Esophagus muscularis mucosa (tissue), 4 donors: ENCODE measurements at regions not wholly inside any gene's neighbourhood (a gene's known extent, or its start where the extent isn't known, plus 50 kb on each side); places are given as distances from the start of the nearest gene placed in this dataset.

Experiments used
- CTCF ChIP-seq, 3 experiments: fragments of 200-600 bp in 2 of 3; fragments of 450-650 bp in 1 of 3; sonication (generic) in 2 of 3; IDR thresholded peaks; one replicate each; pipeline ENCODE4 v1.5.1; 2017 to 2019; ENCODE audit warnings: antibody characterized with exemption in 3 of 3, mild to moderate bottlenecking in 2 of 3, moderate library complexity in 1 of 3
- EP300 ChIP-seq: sonication (generic); formaldehyde crosslinking; IDR thresholded peaks from one replicate; pipeline ENCODE4 v1.6.1; 2017; ENCODE audit warnings: antibody characterized with exemption
- POLR2A ChIP-seq: fragments of 450-650 bp; IDR thresholded peaks from one replicate; pipeline ENCODE4 v1.6.1; 2017; ENCODE audit warnings: antibody characterized with exemption, moderate library complexity, mild to moderate bottlenecking, low read depth

DNA sequence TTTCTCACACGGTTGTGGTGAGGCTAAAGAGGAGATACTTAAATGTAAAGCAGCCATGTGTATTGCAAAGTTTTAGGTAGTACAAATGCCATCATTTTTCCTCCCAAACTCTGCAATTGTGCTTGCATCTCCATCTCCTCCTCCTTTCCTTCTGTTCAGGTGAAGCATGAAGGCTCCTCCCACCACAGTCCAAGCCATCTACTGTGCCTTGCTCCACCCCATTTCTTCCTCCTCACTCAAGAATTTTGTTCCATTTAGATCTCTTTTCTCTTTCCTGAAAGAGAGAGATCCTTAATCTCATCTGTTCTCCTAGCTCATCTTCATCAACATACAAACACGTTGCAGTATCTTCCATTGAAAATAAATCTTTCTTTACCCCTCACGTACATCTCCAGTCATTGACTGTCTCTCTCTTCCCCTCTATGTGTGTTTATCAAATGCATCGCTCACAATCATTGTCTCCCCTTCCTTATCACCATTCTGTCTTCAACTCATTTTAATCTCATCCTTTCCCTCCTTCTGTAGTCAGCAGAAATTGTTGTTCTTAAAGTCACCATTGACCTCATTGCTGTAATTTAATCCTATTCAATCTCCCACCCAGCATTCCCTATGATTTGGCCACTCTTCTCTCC lies 392.1 kb downstream of the RAD51AP2 start:
- TF ChIP-seq CTCF (IDR thresholded peaks at IDR 0.05) (no peak), POLR2A (no peak), EP300 (no peak)
